ENCODE measurements at regions not wholly inside any gene's neighbourhood (a gene's known extent, or its start where the extent isn't known, plus 50 kb on each side); places are given as distances from the start of the nearest gene placed in this dataset.

- TF ChIP-seq CTCF (IDR thresholded peaks at IDR 0.05) (no peak), POLR2A (IDR thresholded peaks at IDR 0.05) (no peak)
These were observed 974.9 kb downstream of the RPA4 start for GRCh38 chrX:97858592-97858991.
